HCEC 1CT (cell line): ENCODE measurements at regions not wholly inside any gene's neighbourhood (a gene's known extent, or its start where the extent isn't known, plus 50 kb on each side); places are given as distances from the start of the nearest gene placed in this dataset.

ENCODE experiments used
- DNase-seq: peaks from one replicate; pipeline ENCODE4 v3.0.0-alpha.2; 2017

DNA sequence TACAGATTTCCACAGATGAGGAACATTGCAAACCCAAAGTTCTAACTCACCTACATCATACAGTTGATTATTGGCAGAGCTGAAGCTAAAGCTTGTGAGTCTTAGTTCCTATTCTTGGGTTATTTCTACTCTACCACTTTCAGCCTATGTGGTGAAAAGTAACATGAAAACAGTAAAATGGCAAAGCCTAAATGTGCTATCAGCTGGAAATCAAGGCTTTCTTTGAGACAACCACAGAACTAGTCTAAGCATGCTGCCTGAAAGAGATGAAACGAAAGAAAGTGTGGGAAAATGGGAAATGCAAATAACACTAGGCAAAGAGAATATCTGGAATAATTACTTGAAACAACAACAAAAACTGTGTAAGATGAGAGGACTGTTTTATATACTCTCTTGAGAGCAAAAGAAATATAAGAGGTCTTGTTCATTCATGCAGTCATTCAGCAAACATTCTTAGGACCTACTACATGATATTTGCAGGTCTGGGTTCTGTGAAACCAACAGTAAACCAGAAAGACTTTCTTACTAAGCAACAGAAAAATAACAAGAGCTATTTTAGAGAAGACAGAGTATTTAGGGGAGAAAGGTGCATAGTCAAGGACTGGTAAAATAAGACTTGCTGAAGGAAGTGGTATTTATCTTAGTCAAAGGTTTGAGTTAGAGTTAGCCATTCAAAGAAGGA, 437.1 kb downstream of the HTR7 start:
- no peak for DNase-seq

DNA sequence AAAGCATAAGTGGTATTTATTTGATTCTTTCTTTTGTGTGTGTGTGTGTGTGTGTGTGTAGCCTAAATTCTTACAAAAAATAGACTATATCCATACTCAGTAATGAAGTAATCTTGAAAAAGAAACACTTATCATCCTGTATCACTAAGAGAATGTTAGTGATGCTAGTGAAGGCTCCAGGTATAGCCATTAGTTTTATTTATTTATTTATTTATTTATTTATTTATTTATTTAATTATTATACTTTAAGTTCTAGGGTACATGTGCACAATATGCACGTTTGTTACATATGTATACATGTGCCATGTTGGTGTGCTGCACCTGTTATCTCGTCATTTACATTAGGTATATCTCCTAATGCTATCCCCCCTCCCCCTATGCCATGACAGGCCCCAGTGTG, 436.0 kb downstream of the HTR7 start:
- no peak for DNase-seq

DNA sequence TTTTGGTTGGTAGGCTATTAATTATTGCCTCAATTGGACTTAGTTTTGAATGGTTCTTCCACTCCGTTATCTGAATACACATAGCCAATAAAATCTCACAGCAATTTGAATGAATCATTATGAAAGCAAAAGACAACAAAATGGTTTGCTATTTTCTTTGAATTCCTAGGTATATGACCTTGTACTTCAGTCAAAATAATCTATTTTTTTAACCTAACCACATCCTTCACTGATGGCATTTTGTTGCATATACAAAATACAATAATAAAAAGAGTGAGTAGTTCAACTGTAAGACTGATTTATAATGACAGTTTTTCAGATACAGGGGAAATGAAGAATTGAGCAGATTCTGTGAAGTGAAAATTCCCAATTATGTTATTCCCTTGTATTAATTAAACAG, 433.1 kb downstream of the HTR7 start:
- peak; percentile 74 for DNase-seq

DNA sequence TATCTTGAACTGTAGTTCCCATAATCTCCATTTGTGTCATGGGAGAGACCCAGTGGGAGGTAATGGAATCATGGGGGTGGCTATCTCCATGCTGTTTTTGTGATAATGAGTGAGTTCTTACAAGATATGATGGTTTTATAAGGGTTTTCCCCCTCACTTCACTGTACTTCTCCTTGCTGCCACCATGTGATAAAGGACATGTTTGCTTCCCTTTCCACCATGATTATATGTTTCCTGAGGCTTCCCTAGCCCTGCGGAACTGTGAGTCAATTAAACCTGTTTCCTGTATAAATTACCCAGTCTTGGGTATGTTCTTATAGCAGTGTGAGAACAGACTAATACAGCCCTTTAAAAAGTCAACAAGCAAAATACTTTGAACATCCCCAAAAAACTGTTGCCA, 427.7 kb downstream of the HTR7 start:
- DNase-seq = no peak

DNA sequence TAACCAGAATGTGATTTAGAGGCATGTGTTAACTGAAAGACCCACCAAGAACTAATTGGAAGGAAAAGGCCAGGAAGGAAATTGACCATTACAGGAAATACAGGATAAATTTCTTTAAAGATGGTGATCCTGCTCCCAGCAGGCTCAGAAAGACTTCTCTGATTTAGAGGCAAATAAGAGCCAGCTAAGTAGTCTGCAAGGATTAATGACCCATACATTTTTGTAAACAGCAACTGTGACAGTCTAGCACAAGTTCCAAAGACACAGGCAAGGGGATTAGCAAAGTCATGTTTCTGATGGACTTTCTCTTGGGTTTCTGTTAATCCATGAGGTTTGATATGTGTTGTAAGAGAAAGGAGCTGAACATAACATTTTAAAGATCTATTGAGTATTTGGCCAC, 425.0 kb downstream of the HTR7 start:
- DNase-seq = no peak

DNA sequence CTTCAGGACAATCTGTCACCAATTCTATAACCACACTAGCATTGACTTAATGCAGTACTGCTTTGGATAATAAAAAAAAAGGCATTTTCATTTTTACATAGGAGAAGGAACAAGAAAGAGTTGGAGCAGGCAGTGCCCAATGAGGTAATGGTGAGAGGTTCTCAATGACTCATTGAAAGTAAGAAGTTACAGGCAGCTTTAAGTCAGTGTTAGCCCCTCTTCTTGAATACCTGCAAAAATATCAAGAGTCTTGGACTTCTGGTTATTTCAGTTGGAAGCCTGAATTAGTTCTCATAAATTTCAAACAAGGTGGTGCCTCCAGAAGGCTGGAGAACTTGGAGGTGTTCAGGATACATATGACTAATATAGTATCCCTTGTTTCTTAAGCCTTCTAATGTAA, 422.5 kb downstream of the HTR7 start:
- DNase-seq = no peak

DNA sequence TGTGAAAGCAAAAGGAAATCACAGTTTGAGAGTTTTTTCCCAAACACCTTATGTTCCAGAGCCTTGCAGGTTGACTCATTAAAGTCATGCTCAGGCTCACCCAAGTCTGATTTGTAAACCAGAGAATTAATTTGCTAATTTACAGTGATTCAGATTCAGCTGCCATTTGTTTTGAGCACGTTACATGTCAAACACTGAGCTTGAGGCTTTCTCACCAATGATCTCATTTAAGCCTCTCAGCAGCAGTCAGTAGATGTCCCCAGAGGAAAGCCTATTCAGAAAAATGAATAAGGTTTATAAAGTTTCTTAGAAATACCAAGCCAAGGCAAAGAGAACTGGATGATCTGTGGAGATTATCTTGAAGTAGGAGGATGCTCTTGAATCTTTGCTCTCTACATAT, 420.4 kb downstream of the HTR7 start:
- DNase-seq = peak; percentile 9

DNA sequence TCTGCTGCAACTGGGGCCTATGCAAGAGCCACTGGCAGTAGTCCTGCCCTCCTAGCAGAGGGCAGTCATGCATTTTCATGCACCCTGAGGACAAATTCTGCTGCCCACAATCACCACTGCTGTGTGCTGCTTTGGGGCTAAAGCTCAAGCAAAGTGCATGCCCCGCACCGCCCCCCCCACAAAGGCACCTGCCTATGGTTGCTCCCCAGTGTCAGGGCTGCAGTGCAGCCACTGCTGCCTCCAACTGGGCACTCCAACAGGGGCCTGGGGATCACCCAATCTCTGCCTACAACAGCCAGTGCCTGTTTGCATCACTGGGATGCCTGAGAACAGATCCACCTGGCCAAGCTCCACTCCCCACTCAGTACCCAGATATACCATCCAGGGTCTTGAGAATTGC, 417.0 kb downstream of the HTR7 start:
- no peak for DNase-seq

DNA sequence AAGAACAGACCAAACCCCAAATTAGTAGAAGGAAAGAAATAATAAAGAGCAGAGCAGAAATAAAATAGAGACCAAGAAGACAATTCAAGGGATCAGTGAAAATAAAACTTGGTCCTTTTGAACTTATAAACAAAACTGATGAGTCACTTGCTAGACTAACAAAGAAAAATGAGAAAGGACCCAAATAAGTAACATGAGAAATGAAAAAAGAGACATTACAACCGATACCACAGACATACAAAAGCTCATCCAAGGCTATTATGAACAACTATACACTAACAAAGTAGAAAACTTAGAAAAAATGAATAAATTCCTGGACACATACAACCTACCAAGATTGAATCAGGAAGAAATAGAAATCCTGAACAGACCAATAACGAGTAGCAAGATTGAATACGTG, 414.5 kb downstream of the HTR7 start:
- no peak for DNase-seq

DNA sequence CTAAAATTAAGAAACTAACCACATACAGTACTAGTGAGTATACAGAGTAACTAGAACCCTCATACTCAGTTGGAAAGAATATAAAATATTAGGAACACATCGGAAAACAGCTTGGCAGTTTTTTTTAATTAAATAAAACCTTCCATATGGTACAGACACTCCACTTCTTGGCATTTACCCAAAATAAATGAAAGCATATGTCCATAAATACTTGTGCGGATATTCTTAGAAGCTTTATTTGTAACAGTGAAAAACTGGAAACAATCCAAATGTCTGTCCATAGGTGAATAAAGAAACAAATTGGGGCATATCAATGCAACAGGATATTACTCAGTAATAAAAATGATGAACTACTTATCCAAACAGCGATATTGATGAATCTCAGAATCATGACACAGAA, 410.0 kb downstream of the HTR7 start:
- peak; percentile 5 for DNase-seq

DNA sequence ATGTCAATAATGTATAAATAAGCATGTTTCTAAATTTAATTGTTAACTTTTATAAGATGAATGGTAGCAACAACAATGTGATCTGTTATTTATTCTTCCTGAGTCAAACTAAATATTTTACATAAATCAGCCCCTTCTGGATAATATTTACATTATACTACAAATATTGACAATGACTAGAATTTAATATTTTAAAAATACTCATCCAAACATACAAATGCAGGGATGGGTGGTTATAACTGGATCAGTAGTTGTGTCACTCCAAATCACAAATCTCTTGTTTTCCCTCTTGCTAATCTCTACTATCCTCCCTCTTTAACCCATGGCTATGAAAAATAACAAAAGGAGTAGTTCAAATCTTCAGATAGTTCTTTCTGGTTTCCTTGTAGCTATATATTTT, 407.0 kb downstream of the HTR7 start:
- DNase-seq = no peak

DNA sequence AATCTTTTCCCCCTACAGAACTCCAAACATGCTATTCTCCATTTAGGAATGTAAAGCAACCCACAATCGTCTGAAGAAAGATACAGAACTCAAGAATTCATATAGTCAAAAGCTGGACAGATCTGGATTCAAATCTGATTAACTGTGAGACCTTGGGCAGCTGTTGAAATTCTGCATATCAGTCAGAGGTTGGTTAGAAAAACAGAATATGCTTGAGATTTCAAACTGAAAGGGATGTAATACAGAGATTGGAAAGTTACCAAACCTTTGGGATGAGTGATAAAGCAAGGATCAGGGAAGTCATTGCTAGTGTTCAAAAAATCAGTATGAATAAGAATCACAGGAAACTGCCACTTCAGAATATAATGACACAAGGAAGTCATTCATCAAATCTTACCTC, 406.6 kb downstream of the HTR7 start:
- DNase-seq = peak; percentile 69

DNA sequence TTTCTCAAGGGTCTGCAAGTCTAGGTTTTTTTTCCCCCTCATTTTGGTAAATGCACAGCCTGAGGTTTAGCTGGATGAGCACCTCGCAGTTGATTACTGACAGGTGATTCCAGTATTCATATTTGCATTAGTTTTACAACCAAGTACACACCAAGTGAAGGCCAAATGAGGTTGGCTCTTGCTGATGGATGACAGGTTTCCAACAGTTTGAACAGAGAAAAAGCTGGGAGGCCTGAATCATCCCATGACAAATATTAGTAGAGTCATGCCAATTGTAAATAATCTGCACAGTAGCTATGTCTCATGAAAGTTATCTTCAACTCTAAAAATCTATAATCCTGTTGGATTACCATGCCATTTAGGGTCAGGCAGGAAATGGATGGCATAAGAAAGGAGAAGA, 399.8 kb downstream of the HTR7 start:
- no peak for DNase-seq

DNA sequence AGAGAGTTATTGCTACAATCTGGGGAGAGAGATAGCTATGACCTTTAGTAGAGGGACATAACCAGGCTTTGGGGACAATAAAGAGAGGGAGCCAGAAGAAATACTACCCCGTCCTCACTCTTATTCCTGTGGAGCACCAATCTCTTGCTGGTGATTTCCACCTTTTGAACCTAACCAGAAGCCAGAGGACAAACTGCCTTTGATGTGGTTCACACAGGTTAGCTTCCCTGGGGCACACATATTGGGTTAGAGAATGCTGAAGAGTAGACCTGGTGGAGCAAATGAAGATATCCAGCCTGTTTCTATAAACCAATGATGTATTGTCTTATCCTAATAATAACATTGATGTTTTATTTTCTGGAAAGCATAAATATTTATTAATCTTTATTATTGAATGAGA, 399.3 kb downstream of the HTR7 start:
- DNase-seq = no peak

DNA sequence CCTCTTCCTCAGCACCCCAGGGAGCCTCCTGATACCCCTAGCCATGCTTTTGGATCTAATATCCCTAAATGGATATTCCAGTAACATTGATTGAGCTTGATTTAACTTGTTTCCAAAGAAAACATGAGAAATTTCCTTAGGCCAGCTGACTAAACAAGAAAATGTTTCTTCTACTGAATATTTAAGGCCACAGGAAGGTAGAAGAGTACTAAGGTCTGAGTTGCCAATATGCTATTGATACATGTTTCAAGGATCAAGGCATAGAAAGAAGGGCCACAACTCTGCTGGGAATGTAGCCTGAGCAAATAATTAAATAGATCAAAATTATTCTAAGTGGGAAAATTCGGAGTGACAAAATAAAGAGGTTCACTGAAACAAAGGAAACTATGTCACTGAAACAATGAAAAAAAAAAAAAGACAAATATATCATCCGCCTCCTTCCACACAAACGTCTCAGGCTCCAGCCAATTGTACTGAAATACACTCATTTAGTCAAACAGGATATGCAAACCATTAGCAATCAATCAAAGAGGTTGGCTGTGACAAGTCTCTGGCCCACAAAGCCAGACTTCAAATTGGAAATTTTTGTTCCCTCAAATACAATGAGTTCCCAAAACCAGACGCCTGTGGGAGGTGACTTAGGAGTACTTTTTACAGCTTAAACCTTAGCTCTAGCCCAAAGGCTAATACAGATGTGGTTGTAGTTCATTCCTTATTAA, 396.2 kb downstream of the HTR7 start:
- DNase-seq = no peak

DNA sequence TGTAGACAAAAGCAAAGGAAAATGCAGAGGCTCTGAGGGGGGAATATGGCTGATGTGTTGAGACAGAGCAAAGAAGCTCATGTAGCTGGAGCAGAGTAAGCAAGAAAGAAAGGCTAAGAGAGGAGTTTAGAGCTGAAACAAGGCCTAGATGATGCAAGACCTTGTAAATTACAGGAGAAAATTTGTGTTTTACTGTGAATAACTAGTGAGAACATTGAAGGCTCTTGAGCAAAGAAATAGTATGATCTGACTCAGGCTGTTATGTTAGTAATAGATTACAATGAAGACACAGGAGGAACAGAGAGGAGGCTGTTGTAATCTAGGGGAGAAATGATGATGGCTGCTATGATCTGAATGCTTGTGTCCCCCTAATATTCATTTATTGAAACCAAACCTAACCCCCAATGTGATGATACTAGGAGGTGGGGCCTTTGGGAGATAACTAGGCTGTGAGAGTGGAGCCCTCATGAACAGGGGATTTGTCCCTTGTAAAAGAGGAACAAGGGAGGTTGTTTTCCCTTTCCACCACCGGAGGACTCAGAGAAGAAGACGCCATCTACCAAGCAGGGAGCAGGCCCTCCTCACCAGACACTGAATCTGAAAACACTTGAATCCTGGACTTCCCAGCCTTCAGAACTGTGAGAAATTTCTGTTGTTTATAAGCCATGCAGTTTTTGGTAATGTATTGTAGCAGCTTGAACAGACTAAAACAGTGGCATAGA, 394.9 kb downstream of the HTR7 start:
- no peak for DNase-seq

DNA sequence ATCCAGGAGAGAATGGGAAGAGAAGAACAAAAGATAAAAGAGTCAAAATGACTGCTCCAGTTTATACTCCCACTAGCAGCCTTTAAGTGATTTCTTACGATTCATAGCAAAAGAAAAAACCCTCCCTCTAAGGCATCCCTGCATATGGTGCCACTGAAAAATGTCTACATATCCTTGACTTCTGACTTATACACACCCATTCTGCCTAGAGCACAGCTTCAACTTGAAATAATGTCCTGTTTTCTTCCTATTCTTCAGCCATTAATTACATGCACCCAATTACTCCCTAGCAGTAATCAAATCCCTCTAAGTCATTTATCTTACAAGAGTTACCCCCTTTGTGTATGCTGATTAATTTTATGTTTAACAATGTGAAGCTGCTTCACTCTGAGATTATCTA, 393.5 kb downstream of the HTR7 start:
- no peak for DNase-seq

DNA sequence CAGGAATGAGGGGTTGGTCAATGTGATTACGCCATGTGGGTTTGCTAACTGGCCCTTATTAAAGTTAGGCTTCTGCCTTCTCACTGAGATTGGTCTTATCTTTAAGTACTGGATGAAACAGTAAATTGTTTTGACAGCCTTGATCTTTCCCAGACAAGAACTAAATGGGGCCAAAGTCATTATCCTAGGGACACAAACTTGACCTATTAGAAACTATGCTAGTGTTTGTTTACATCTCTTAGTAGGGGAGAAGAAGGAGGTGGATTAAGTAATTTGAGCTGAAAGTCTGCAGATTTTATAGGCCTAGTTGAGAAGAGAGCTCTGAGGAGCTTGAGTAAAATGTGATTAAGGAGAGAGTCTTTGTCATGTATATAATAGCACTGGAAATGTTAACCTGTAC, 386.9 kb downstream of the HTR7 start:
- no peak for DNase-seq

DNA sequence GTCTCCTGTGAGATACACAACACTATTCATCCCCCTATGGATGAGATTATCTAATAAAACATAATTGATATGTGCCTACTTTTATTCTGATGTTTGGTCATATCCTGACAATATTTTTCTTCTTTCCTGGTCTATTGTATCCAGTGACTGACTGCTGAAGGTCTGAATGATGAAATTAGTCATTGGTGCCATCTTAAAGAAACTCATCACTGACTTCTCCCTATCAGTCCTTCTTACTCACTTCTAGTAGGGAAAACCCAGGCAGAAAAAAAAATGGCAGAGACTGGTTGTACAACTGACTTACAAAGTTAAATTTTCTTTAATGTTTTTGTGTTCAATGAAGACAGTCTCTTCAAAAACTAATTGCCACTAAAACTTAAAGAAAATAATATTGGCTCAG, 377.4 kb downstream of the HTR7 start:
- DNase-seq = no peak

DNA sequence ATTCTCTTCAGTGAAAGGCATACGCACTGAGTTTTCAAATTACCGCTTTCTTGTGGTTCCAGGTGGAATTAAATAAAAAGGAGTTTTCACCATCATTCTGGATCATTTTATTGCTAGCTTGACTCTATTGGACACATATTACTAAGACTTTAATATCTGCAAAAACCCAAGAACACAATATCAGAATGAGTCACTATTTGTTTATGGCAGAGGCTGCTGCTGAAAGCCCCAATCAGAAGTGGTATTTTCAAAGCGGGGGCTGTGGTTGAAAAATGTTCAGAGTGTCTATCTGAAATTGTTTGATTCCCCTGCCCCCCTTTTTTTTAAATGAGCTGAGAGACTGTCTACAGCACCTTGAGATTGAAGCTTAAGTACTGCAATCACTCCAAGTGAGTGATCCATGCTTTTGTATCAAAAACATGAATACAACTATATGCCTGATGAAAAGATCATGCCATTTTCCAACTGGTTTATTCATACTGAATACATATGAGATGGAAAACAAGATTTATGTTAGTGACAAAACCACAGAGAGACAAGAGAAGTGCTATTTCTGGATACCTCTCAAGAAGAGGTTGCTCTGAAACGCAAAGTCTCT, 376.4 kb downstream of the HTR7 start:
- DNase-seq = no peak

DNA sequence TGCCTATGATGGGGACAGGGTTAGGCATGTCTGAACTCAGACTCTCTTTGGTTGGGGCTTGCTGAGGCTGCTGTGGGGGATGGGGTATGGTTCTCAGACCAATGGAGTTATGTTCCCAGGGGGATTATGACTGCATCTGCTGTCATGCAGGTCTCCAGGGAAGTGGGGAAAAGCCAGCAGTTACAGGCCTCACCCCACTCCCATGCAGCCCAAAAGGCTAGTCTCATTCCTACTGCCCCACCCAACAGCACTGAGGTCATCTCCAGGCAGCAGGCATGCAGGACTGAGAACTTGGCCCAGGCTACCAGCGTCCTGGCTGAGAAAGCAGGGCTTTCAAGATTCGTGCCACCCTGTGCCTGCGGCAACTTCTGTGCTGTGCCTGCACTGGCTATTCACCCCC, 373.3 kb downstream of the HTR7 start:
- no peak for DNase-seq

DNA sequence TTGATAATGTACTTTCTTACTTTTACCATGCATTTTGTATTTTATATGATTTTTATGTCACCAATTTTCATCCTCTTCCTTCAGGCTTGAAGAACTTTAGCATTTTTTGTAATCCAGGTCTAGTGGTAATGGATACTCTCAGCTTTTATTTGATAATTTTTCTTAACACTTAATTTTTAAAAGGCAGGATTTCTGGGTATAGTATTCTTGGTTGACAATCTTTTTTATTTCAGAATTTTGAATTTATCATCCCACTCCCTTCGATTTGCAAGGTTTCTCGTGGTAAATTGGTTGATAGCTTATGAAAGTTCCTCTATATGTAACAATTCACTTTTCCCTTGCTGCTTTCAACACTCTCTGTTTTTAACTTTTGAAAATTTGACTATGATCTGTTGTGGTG, 363.7 kb downstream of the HTR7 start:
- DNase-seq = no peak

DNA sequence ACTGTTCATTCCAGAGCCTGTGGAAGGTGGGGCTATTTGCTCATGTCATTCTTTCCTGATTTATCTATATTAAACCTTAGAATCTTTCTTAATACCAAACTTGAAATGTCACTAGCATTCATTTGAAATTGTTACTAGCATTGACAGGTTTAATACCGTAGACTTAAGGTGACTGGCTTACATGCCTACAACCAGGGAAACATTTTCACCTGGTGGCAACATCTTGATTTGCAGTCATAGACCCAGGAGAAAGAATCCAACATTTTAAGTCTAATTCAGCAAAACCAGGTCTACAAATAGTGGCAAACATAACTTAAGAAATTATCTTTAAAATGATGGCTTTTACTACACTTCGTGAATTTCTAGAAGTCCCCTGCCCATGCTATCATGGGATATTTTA, 353.7 kb downstream of the HTR7 start:
- DNase-seq = no peak

DNA sequence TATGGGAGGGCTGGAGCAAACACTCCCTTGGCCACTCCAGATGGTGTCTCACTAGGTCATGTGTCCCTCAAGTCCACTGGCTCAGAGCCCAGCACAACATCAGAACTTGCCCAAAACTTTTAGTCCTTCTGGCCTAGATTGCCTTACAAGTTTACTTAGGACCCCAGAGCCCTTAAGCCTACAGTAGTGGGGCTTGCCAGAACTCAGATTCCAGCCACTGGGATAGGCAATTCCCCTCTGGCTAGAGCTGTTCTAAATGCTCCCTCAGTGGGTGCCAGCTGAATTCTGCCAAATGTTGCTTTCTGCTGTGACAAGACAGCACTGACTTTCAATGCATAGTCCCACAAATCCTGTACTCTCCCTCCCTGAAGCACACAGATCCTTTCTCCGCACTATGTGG, 331.1 kb downstream of the HTR7 start:
- no peak for DNase-seq
